ENCODE measurements at regions not wholly inside any gene's neighbourhood (a gene's known extent, or its start where the extent isn't known, plus 50 kb on each side); places are given as distances from the start of the nearest gene placed in this dataset.
"Not testable (repeated sequence)": the region's sequence is repeated elsewhere in the genome, so short reads cannot be mapped to it uniquely, and the experiment has no call there.

- DNase-seq (ENCODE audit: low read depth in 2 of 2), result peak in 1 of 2 donors; percentile 50
Observed at GRCh38 chr6:15905488-15906419, 223.1 kb upstream of the MYLIP start.

- DNase-seq (ENCODE audit: low read depth in 2 of 2), result no peak
Observed at GRCh38 chr6:15904651-15905376, 224.1 kb upstream of the MYLIP start.

- no peak for DNase-seq (ENCODE audit: low read depth in 2 of 2)
Observed at GRCh38 chr6:15901141-15902115, 227.5 kb upstream of the MYLIP start.

- DNase-seq (ENCODE audit: low read depth in 2 of 2), result no peak
Observed at GRCh38 chr6:15898693-15899092, 230.2 kb upstream of the MYLIP start.

- peak in 1 of 2 donors; percentile 78 for DNase-seq (ENCODE audit: low read depth in 2 of 2)
Observed at GRCh38 chr6:15897063-15897876, 231.6 kb upstream of the MYLIP start.

- no peak for DNase-seq (ENCODE audit: low read depth in 2 of 2)
Observed at GRCh38 chr6:15894973-15895725, 232.3 kb upstream of the DTNBP1 start.

- DNase-seq (ENCODE audit: low read depth in 2 of 2), result peak in 1 of 2 donors; percentile 56
Observed at GRCh38 chr6:15893556-15894253, 230.9 kb upstream of the DTNBP1 start.

GRCh38 chr6:15892369-15892768, 229.5 kb upstream of the DTNBP1 start:
- DNase-seq (ENCODE audit: low read depth in 2 of 2), result no peak

- DNase-seq (ENCODE audit: low read depth in 2 of 2), result no peak
Observed at GRCh38 chr6:15888798-15889772, 226.3 kb upstream of the DTNBP1 start.

- DNase-seq (ENCODE audit: low read depth in 2 of 2), result no peak
Observed at GRCh38 chr6:15887491-15888461, 224.9 kb upstream of the DTNBP1 start.

GRCh38 chr6:15885624-15886023, 222.8 kb upstream of the DTNBP1 start:
- DNase-seq (ENCODE audit: low read depth in 2 of 2), result no peak

GRCh38 chr6:15883593-15883992, 220.8 kb upstream of the DTNBP1 start:
- not testable (repeated sequence) for DNase-seq (ENCODE audit: low read depth in 2 of 2)

GRCh38 chr6:15882915-15883314, 220.1 kb upstream of the DTNBP1 start:
- DNase-seq (ENCODE audit: low read depth in 2 of 2), result peak; percentile 43 to 49

- DNase-seq (ENCODE audit: low read depth in 2 of 2), result no peak
Observed at GRCh38 chr6:15882345-15882744, 219.5 kb upstream of the DTNBP1 start.

GRCh38 chr6:15881150-15881549, 218.3 kb upstream of the DTNBP1 start:
- DNase-seq (ENCODE audit: low read depth in 2 of 2), result peak in 1 of 2 donors; percentile 30

GRCh38 chr6:15880262-15880973, 217.6 kb upstream of the DTNBP1 start:
- no peak for DNase-seq (ENCODE audit: low read depth in 2 of 2)

Measured in dermis microvascular lymphatic vessel endothelial cell (primary cell).